Small intestine (tissue), 7 donors: ENCODE measurements at regions not wholly inside any gene's neighbourhood (a gene's known extent, or its start where the extent isn't known, plus 50 kb on each side); places are given as distances from the start of the nearest gene placed in this dataset.

Experiments used
- DNase-seq, 2 donors: peaks; one replicate each; pipeline versions ENCODE4 v3.0.0 to v3.0.0-alpha.2; 2013
- FAIRE-seq: peaks from 2 replicates; lab custom pipeline; 2012; peaks lifted over from hg19 to GRCh38; lab: Jason Lieb, UNC
- H3K27ac ChIP-seq, 3 donors: one replicate each; pipeline ENCODE4 v1.5.1; 2013; ENCODE audit warnings: low read length in 2 of 3, mild to moderate bottlenecking in 2 of 3, control low read depth in 1 of 3, inconsistent platforms in 1 of 3, low read depth in 1 of 3, moderate library complexity in 1 of 3
- H3K27me3 ChIP-seq, 3 donors: one replicate each; pipeline ENCODE4 v1.6.1; 2013; ENCODE audit warnings: low read length in 3 of 3, inconsistent platforms in 1 of 3; ENCODE audit not compliant: control insufficient read depth in 3 of 3, insufficient read depth in 3 of 3
- H3K36me3 ChIP-seq, 3 donors: one replicate each; pipeline ENCODE4 v1.6.1; 2013; ENCODE audit warnings: low read length in 3 of 3, inconsistent platforms in 1 of 3, low read depth in 1 of 3, mild to moderate bottlenecking in 1 of 3, moderate library complexity in 1 of 3; ENCODE audit not compliant: control insufficient read depth in 3 of 3, insufficient read depth in 2 of 3
- H3K4me1 ChIP-seq, 3 donors: one replicate each; pipeline ENCODE4 v1.6.1; 2013; ENCODE audit warnings: low read length in 2 of 3, inconsistent platforms in 1 of 3, low read depth in 1 of 3, mild to moderate bottlenecking in 1 of 3, moderate library complexity in 1 of 3; ENCODE audit not compliant: control insufficient read depth in 3 of 3, insufficient read depth in 2 of 3
- H3K4me3 ChIP-seq, 3 donors: one replicate each; pipeline ENCODE4 v1.5.1; 2013; ENCODE audit warnings: low read length in 3 of 3, control low read depth in 1 of 3, inconsistent platforms in 1 of 3, low read depth in 1 of 3, mild to moderate bottlenecking in 1 of 3, moderate library complexity in 1 of 3
- H3K9me3 ChIP-seq, 2 donors: one replicate each; pipeline ENCODE4 v1.6.1; 2013; ENCODE audit warnings: low read depth in 1 of 2, low read length in 1 of 2; ENCODE audit not compliant: control insufficient read depth in 2 of 2, insufficient read depth in 1 of 2
- WGBS, 3 donors: extraction: QIAGEN DNeasy Blood & Tissue Kit; methylation state at CpG; one replicate each; pipeline ENCODE4 v1.1.7; 2013; 5-methylcytosine and 5-hydroxymethylcytosine counted together
- donor health status: healthy with polysubstance abuse.
- donor health status: control.
- donor health status: control.
- donor health status: Bipolar disorder and iron deficiency.
- donor health status: healthy.

DNA sequence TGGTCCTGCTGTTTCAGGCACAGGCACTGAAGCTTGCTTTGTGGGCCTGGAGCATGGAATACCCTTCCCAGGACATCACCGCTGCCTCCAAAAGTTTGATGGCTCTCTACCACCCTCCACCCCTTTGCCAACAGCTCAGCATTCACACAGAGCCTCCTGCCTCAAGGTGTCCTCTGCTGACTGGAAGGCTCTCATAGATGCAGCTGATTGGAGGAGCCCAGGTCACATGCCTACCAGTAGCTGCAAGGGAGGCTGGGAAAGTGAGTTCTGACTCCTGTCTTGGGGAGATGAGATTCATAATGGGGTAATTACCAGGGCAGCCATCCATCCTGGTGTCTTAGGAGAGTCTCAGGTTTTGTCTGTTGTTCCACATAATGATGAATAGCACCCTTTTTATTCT lies 124.8 kb upstream of the GRIK3 start:
- Histone ChIP-seq H3K27ac (no peak overlapping the region), H3K4me3 (no peak overlapping the region), H3K27me3 (peaks cover 0 to 2% (median 0%) of the 10 kb centered on the region in 3 donors), H3K9me3 (peaks cover 0 to 3% of the 10 kb centered on the region in 2 donors), H3K4me1 (no peaks in the 10 kb centered on the region), H3K36me3 (no peaks in the 10 kb centered on the region)
- DNase-seq = no peak
- 86 to 87% (median 86%) methylated on average over 1 of the region's 1 CpG for WGBS, 3 donors
- no peak for FAIRE-seq

DNA sequence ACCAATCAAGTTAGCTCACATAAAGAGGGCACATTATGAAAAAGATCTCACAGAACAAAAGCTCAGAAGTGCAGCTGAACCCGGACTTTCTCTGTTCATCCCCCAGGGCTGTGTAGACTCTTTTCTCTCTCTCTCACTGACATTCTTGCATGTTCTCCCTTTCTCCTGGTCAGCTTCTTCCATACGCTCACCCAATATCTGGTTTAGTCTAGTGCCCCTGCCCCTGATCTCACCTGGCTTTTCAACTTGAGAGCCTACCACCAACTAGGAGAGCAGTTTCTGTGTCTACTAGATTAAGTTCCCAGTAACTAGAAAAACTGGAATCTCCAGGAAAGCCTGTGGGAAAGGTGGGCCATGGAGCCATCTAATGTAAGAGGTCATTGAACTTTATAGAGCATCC lies 126.9 kb upstream of the GRIK3 start:
- WGBS, 3 donors = 85 to 94% (median 88%) methylated on average over 2 of the region's 2 CpGs

DNA sequence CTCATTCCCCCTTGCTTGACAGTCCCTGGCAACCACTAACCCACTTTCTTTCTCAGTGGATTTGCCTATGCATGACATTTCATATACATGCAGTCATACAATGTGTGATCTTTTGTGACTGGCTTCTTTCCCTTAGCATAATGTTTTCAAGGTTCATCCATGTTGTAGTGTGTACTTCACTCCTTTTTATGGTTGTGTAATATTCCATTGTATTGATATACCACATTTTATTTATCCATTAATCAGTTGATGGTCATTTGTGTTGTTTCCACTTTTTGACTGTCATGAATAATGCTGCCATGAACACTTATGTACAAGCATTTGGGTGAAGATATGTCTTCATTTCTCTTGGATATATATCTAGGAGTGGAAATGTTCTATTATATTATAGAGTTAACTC lies 127.7 kb upstream of the GRIK3 start:
- no peak for FAIRE-seq
- Histone ChIP-seq H3K27me3 (peaks cover 0 to 2% (median 0%) of the 10 kb centered on the region in 3 donors), H3K27ac (no peak overlapping the region), H3K4me3 (no peak overlapping the region), H3K36me3 (no peaks in the 10 kb centered on the region), H3K4me1 (no peaks in the 10 kb centered on the region), H3K9me3 (peaks cover 0 to 3% of the 10 kb centered on the region in 2 donors)
- DNase-seq = no peak

More for the DNA sequence above, 126.9 kb upstream of the GRIK3 start:
- Histone ChIP-seq H3K27ac (no peak overlapping the region), H3K36me3 (no peaks in the 10 kb centered on the region), H3K4me3 (no peak overlapping the region), H3K27me3 (peaks cover 0 to 2% (median 0%) of the 10 kb centered on the region in 3 donors), H3K4me1 (no peaks in the 10 kb centered on the region), H3K9me3 (peaks cover 0 to 3% of the 10 kb centered on the region in 2 donors)
- DNase-seq (no peak), FAIRE-seq (no peak)

DNA sequence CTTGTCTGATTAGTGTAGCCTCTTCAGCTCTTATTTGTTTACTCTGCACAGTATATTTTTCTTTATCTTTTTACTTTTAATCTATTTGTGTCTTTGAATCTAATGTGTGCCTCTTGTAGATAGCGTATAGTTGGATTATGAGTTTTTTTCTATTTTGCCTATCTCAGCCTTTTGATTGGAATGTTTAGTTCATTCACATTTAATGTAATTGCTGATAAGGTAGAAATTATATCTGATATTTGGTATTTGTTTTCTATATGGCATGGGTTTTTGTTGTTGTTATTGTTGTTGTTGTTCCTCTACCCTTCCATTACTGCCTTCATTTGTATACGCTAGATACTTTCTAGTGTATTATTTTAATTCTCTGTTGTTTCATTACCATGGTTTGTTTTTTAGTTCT lies 131.7 kb upstream of the GRIK3 start:
- no peak for DNase-seq
- no peak for FAIRE-seq
- Histone ChIP-seq H3K9me3 (no peaks in the 10 kb centered on the region), H3K4me1 (no peaks in the 10 kb centered on the region), H3K4me3 (no peak overlapping the region), H3K36me3 (no peaks in the 10 kb centered on the region), H3K27ac (no peak overlapping the region), H3K27me3 (no peaks in the 10 kb centered on the region)
- 95 to 97% (median 96%) methylated on average over 2 of the region's 2 CpGs for whole genome bisulfite sequencing, 3 donors

DNA sequence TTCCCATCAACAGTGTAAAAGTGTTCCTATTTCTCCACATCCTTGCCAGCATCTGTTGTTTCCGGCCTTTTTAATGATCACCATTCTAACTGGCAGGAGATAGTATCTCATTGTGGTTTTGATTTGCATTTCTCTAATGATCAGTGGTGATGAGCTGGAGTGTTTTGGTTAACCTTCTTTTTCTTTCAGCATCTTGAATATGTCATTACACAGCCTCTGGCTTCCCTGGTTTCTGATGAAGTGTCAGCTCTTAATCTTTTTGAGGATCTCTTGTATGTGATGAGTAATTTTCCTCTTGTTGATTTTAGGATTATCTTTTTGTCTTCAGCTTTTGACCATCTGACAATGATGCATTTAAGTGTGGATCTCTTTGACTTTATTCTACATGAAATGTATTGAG lies 133.2 kb upstream of the GRIK3 start:
- Histone ChIP-seq H3K27me3 (no peaks in the 10 kb centered on the region), H3K4me3 (no peak overlapping the region), H3K9me3 (no peaks in the 10 kb centered on the region), H3K4me1 (no peaks in the 10 kb centered on the region), H3K27ac (no peak overlapping the region), H3K36me3 (no peaks in the 10 kb centered on the region)
- no peak for FAIRE-seq
- WGBS, 3 donors = 86 to 95% (median 93%) methylated on average over 1 of the region's 1 CpG
- no peak for DNase-seq

DNA sequence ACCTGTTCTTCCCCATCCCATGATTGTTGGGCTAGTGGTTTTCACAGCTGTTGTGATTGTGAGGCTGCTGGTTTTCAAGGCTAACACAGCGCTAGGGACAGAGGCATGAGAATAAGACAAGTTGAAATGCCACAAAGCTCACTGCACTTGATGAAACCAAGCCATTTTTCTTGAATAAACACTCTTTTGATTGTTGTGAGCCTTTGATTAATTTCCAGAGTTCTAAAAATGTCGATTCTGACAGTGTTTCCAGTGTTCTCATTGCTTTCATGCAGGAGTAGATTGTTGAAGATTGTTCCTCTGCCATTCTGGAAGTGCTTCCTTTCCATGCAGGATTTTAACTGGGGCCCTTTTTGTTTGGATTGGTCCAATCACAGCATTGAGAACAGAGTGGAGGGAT lies 134.9 kb upstream of the GRIK3 start:
- H3K27ac ChIP-seq = no peak overlapping the region
- no peaks in the 10 kb centered on the region for H3K36me3 ChIP-seq
- DNase-seq (no peak), FAIRE-seq (no peak)
- no peaks in the 10 kb centered on the region for H3K4me1 ChIP-seq
- no peak overlapping the region for H3K4me3 ChIP-seq
- WGBS, 3 donors = 51 to 62% (median 54%) methylated on average over 2 of the region's 2 CpGs
- H3K27me3 ChIP-seq = no peaks in the 10 kb centered on the region
- no peaks in the 10 kb centered on the region for H3K9me3 ChIP-seq

DNA sequence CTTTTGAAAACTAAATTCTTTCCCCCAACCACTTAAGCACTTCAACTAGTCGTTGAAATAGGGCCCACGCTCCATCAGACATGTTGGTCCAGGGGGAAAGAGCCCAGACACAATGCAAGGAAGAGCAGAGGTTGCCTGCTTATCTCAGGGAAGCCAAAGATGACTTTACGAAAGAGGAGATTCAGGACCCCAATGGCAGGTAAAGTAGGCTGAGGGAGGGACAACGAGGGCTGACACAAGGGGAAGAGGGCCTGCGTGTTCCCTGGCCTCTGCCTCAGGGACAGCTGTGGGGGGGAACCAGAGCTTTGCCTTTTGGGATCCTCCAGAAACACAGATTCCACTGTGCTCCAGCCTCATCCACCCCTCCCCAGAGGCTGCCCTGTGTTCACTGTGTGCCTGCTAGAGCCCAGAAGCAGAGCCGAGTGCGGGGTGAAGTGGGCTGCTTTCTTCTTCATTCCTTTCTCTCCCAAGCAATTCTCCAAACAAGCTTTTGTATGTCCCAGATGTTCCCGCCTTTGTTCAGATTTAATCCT lies 135.5 kb upstream of the GRIK3 start:
- no peak overlapping the region for H3K4me3 ChIP-seq
- H3K4me1 ChIP-seq = no peaks in the 10 kb centered on the region
- no peaks in the 10 kb centered on the region for H3K9me3 ChIP-seq
- no peak for FAIRE-seq
- H3K27ac ChIP-seq = no peak overlapping the region
- WGBS, 3 donors = 72 to 79% (median 76%) methylated on average over 8 of the region's 8 CpGs
- no peaks in the 10 kb centered on the region for H3K36me3 ChIP-seq
- no peaks in the 10 kb centered on the region for H3K27me3 ChIP-seq
- DNase-seq = no peak

DNA sequence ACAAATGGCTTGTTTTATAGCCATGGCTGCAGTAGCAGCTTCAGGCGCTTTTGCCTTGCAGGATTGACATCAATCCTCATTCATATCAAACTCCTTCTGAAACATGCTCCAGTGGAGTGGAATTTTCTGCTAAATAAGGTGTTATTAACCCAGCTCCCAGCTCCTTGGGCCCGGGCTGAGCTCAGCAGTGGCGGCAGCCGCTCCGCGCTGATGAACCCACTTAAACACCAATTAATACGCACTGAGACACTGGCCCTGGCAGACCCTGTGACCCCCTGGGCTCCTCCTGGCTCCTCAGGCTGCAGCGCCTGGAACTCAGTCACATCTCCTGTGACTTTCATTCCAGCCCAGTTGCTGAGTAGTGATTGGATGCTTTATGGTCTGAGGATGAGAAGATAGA lies 137.4 kb upstream of the GRIK3 start:
- Histone ChIP-seq H3K27ac (no peak overlapping the region), H3K27me3 (peaks cover 0 to 3% (median 0%) of the 10 kb centered on the region in 3 donors), H3K4me3 (no peak overlapping the region), H3K36me3 (no peaks in the 10 kb centered on the region), H3K9me3 (no peaks in the 10 kb centered on the region), H3K4me1 (no peaks in the 10 kb centered on the region)
- DNase-seq = no peak
- 80 to 81% (median 80%) methylated on average over 8 of the region's 8 CpGs for WGBS, 3 donors
- FAIRE-seq = no peak

DNA sequence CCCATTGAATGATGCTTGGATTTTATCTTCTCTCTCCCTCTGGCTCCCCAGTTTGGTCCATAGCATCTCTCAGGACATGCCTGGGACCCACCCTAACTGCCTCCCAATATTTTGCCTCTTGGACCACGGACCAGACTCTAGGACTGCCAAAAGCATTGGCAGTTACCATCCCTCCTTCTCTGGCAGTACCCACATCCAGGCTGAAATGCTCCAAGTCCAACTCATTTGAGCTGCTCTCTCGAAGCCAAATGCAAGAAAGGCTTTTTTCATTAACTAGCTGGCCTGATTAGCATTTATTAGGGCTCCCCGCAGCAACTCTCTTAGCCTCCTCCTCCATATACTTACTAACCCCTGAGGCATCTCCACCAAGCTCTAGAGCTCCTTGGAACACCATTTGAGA lies 140.0 kb upstream of the GRIK3 start:
- H3K36me3 ChIP-seq = no peaks in the 10 kb centered on the region
- peaks cover 0 to 3% (median 0%) of the 10 kb centered on the region in 3 donors for H3K27me3 ChIP-seq
- DNase-seq (no peak), FAIRE-seq (no peak)
- H3K4me1 ChIP-seq = no peaks in the 10 kb centered on the region
- 42 to 57% (median 44%) methylated on average over 3 of the region's 3 CpGs for WGBS, 3 donors
- no peak overlapping the region for H3K4me3 ChIP-seq
- no peaks in the 10 kb centered on the region for H3K9me3 ChIP-seq
- H3K27ac ChIP-seq = no peak overlapping the region
